ENCODE measurements at regions not wholly inside any gene's neighbourhood (a gene's known extent, or its start where the extent isn't known, plus 50 kb on each side); places are given as distances from the start of the nearest gene placed in this dataset.

GRCh38 chr3:115520241-115520640 lies 103.1 kb upstream of the GAP43 start:
- DNase-seq, result no peak

DNA sequence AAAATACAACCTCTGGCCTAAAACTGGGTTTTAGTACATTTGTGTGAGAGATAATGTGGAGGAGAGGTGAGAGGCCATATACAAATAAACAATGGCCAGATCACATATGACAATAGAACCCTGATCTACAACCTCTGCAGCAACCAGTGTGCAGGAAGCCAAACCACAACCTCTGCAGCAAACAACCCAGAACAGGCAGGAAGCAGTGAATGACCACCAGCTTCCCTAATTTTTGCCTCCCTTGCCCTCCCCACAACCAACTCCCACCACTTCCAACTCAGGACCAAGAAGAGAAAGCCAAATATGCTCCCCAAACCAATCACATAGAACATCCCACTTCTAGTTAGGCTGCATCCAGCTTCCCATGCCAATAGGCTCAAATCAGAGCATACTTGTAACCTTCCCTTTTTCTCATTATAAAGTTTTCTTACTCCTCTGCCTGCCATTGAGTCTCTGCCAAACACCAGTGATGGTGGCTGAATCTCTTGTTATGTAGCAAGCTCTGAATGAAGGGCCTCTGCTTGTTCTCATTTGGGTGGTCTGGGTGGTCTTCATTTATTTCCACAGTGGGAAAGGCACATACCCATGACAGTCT lies 102.6 kb upstream of the GAP43 start:
- no peak for DNase-seq

- no peak for DNase-seq
Measured at GRCh38 chr3:115523458-115523857, 99.9 kb upstream of the GAP43 start.

DNA sequence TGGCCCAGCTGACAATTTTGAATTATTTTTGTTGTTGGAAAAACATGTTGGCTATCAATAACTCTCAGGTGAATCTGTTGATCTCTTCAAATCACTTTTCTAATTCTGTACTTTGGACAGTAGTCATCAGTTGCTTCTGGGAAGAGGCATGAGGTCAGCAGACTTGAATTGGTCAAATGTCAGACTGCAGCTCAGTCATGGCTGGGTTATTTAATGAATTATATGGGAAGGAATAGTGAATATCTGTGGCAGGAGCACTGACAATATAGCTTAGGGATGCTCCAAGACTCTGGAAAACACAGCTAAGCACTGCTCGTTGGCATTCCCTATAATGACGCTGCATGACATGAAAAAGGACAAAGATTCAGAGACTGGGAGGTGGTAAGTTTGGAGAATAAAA lies 98.8 kb upstream of the GAP43 start:
- no peak for DNase-seq

DNA sequence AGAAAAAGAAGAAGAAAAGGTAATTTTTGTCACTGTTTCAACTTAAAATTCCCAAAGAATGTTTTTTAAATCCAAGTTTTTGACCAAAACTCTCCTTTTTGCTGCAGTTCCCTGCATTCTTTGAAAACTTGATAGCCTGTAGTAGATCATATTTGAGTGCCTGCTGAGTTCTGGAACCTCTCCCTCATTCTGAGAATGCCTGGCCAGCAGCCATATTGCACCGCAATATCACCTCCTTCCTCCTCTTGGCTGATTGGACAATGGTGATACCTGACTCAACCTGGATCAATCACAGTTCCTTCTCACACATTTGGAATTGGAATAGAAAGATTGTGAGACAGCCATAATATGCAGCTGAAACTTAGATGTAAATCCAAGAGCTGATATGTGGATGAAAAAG lies 97.6 kb upstream of the GAP43 start:
- no peak for DNase-seq

DNA sequence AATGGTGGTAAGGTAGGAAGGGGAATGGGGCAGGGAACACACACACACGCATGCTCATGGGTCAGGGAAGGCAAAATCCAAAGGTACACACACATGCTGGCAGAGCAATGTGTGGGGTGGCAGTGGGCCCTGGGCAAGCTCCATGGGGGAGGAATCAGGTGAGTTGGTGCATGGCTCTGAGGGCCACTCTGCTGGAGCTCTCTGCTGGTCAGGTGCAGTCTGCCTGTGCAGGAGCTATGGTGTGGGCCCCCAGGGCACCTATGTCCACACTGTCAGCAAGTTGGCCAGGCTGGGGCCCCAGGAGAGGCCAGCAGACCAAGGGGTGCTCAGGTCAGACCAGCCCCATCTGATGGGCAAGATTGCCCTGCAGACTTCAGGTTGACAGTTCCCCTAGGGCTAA lies 90.1 kb upstream of the GAP43 start:
- DNase-seq, result no peak

DNA sequence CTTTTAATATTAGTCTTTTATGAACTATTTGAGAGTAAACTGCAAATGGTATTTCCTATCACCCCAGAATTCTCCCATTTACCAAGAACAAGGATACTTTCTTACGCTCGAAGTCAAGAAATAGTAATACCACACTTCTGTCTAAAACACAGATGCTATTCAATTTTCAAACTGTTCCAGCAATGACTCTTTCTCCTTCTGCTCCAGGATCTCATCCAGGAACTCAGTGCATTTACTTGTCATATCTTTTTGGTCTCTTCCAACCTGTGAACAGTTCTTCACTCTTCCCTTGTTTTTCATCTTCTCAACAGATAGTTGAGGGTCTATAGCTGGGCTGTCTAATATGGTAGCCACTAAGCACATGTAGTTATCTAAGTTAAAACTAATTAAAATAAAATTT lies 87.1 kb upstream of the GAP43 start:
- no peak for DNase-seq

GRCh38 chr3:115537669-115538068 lies 85.6 kb upstream of the GAP43 start:
- no peak for DNase-seq

GRCh38 chr3:115547207-115547606 lies 76.1 kb upstream of the GAP43 start:
- DNase-seq, result no peak

GRCh38 chr3:115548611-115549010 lies 74.7 kb upstream of the GAP43 start:
- no peak for DNase-seq

GRCh38 chr3:115549071-115549470 lies 74.2 kb upstream of the GAP43 start:
- DNase-seq, result no peak

DNA sequence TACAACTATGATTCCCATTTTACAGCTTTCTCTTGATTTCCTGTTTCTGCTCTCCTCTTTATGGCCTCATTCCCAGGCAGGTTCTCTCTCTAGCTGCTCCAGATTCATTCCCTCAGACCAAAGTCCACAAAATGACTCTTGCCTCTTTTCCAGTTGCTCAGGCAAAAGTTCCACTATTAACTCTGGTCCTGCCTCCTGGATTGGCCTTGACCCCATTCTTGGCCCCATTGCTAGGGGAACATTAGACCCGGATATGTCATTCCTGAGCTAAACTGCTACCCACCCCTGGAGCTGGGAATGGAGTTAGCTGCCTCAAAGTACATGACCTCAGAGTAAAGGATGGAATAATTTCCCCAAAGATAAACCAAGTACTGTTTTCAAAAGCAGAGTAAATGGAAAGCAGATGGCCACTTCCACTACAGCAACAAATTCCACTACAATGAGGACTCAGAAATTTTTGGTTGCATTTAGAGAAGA lies 73.0 kb upstream of the GAP43 start:
- DNase-seq, result no peak

GRCh38 chr3:115551016-115551415 lies 72.3 kb upstream of the GAP43 start:
- DNase-seq, result no peak

- no peak for DNase-seq
Measured at GRCh38 chr3:115552007-115552406, 71.3 kb upstream of the GAP43 start.

DNA sequence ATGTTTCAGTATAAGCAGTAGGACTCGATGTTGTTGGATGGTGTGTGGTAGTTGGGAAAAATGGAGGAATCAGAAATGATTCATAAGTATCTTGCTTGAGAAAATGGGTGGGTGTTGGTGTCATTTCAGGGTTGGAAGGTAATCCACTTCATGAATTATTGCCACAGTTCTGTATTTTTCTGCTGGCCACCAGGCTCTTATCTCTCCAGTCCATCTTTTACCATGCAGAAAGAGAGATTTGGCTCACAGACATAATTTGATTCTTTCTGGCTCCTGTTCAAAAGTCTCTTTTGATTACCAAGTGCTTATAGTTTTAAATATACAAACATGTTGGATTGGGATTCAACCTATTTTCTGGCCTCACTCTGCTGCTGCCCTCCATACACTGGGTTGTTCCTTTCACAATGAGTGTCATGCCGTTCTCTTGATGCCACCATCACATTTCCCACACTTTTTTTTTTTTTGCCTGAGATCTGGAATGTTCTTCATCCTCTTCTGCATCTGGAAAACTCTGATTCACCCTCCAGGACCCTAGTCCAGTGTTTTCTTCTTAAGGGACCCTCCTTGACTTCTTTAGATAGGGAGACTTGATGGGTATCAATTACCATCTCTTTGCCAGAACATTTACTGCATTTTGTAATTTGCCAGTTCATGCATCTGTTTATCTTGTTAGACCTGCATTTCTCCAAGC lies 69.4 kb upstream of the GAP43 start:
- DNase-seq, result no peak

DNA sequence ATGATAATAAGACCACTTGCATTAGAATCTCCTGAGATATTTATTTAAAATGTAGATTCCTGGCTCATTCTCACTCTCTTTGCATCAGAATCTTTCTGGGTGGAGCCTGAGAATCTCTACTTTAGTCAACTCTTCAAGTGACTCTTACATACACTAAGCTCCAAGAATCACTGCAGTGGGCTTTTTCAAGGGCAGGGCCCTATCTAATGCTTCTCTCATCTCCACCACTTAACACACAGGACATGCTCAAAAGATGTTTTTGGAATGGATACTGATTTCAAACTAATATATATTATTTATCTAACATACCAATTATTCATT lies 68.9 kb upstream of the GAP43 start:
- no peak for DNase-seq

DNA sequence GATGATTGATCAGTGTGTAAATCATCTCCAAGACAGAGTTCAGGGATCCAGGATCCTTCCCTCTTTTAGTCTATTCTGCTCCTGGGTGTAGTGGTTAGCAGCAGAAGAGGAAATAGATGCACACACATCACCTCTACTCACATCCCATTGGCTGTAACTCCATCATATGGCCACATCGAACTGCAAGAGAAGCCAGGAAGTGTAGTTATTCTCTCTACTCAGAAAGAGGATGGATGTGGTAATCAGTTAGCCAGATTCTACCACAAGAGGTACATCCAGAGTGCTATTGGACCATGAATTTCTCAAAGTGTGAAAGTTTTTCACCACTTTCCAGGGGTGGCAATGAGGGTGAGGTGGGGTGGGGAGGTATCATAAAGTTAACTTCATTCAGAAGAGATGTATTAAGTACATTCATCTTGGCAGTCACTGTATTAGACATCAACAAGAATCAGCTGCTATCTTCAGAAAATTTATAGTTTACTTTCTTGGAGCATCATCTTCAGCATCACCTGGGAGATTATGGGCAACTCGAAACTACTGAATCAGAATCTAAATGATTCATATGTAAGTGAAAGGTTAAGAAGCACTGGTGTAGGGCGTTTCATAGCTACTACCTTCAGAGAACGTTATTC lies 60.6 kb upstream of the GAP43 start:
- DNase-seq, result no peak

DNA sequence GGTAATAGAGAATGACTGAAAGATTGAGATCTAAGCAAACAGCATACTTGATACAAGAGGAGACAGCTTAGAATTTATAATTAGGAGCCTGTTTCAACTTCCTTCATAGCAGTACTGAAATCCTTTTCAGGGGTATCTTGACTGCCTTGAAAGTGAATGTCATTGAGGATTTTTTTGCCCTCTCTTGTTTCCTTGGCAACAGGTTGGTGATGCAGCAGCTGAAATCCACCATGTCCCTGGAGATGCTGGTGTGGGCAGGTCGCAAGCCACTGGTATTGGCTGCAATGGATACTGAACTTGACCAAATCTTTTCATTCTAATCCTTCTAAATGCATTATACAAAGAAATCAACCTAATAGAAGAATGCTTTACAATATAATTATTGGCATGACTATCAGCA lies 59.3 kb upstream of the GAP43 start:
- no peak for DNase-seq

GRCh38 chr3:115571413-115571812 lies 51.9 kb upstream of the GAP43 start:
- no peak for DNase-seq

All from renal pelvis (tissue), 1 donor.